ENCODE measurements at regions not wholly inside any gene's neighbourhood (a gene's known extent, or its start where the extent isn't known, plus 50 kb on each side); places are given as distances from the start of the nearest gene placed in this dataset.

DNA sequence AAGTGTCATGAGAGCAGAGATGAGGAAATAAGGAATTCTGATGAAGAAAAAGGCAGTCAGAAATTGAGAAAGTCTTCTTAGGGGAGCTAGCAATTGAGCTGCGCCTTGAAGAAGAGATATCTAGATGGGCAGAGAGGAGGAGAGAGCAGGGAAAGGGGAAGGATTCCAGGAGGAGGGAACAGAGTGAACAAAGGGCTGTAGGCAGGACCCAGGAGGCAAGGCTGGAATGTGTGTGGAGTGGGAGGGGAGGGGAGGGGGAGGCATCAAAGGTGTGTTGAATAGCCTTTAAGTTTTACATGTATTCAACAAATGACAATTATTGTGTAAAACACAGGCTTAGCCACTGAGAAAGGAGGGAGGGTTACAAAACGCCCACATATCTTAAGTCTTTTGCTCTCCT is 164.5 kb downstream of the TDRD15 start:
- DNase-seq = no peak

DNA sequence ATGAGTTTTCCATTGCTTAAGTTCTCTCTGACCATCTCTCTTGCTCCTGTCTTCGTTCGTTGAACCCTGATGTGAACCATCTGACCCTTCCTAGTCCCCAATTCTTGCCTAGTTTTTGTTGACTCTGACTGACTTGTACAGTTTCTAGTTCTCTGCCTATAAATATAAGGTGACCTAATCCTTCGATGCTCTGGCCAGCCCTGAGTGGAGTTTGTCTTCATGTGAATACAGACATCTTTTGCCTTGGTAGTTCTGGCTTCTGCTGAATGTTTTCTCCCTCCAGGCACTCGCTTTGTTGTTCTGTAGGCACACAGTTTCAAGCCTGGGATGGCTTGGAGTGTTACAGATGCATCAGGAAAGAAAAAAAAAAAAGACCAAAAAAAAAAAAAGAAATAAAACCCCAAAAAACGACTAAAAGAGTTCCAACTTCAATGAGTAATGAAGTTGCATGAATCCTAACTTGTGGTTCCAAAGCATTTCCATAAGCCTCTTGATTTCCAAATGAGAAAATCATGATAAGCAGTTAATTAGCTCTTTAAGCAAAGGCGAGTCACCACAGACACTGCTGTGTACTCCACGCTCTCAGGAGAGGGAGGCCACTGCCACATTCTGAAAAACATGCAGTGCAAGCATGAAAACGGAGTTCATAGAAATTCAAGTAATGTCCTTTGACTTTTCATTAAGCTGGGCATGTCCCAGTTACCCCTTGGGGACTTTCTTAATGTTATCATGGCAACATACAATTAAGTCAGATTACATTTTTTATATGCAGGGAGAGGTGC is 165.2 kb downstream of the TDRD15 start:
- DNase-seq = no peak

DNA sequence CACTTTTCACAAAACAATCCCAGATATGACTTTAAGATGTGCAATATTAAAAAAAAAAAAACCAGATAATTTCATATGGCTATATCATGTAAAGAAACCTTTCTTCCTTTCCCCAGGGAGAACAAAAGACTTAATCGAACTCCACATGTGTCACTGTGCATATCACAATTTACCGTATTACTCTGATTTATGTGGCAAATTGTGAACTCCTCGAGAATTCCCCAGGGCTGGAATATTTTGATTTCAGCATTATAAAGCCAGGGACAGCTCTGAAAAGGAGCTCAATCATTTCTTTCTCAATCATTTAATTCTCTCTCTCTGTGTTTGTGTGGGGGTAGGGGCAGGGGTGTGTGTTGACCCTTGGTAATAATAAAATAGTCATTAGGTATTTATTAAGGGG is 165.8 kb downstream of the TDRD15 start:
- DNase-seq = no peak

DNA sequence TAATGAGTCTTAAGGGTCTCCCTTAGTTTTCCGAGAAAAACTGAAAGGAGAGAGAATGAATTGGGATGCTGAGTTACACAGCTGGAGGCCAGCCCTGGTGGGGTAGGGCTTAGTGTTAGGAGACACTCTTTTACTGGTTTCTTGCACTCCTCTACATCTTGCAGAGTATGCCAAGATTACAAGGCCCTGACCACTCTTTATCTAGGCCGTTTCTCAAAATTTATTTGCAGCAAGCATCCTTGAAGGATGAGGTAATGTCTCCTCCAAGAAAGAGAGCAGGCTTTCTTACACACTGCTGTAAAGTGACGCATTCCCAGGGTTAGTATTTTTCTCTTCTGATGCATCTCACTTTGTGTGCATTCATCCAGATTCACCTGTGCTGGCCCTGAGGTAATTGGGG is 166.2 kb downstream of the TDRD15 start:
- DNase-seq = no peak

DNA sequence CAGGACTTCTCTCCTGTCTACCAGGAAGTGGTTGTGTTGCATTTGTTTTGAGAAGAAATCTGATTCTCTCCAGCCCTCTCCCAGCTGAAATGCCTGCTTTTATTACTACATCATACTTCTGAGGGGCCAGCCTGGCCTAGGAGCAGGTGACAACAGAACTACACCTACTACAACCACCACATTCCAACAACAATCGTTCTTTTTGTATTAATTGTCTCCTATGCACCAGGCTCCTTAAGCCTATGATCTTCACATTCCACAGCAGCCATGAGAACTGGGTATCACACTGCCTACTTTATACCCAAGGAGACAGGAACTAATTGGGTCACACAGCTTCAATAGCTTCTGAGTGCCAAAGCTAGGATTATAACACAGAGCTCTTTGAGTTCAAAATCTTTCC is 167.7 kb downstream of the TDRD15 start:
- DNase-seq = no peak

DNA sequence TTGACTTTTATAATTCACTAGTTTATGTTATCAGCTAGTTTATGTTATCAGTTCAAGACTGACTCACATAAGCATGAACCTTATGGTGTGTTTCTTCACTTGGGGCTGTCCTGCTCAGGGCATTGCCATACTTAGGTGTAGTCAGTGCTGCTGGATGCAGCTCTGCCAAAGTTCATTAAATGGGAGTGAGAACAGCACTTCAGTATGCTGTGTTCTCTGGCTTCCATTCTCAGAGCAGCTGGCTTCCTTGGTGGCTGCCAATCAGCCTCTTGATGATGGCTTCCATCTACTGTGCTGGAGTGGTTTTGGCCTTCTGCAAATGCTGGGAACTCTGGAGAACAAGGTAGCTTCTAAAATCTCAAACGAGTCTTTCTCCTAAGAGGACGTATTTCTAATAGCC is 170.7 kb downstream of the TDRD15 start:
- no peak for DNase-seq

DNA sequence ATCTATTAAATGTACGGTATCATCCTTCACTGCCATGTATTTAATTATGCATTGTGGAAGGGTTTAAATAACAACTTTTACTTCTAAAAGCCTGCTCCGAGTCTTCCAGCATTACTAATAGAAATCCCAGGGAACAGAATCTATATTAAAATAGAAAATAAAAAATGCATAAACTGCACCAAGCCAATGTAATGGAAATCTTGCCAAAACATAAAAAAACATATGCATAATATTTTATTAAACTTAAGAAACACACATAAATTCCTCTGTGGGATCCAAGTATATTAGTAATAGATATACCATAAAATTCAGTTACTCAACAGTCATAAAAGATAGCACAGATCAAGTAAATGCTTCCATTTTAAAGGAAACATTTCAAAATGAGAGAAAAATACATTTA is 175.6 kb downstream of the TDRD15 start:
- no peak for DNase-seq

DNA sequence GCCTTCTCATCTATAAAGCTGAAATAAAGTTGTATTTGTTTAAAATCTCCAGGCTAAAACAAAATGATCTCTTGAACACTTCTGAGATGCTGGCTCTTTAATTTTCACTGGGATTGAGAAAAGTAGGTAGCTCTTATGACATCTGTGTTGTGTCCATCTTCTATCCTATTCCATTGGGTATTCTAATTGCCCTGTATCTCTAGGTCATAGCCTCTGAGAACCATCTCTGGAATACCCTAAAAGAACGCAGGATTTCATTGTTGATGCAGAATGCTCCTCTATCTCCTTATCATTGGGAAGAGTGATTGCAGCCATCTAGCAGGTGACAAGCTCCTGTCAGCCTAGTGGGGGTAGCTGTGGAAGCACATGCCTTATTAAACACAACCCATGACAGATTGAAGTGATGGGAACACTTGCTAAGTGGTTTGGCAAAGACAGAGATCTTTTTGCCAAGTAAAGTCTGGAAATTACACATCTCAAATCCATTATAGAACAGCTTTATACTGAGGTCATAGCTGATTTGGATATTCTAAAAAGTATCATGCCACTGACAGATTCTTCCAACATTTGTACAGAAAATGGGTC is 178.2 kb downstream of the TDRD15 start:
- no peak for DNase-seq

DNA sequence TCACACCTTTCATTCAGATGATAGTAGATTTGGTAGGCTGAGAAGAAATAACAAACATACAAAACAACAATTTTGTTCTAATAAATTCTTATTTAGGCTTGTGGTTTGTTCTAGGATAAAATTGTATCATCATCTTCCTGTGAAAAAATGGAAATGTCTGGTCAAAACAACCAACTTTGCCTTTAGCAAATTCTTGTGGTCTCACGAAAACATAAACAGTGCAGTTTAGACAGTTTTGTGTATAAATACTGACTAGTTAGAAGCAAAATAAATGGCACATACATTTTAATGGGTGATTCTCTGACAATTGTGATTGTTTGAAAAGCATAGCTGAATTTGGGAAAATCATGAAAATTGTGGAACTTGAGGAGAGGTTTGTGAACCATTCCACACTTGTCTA is 180.1 kb downstream of the TDRD15 start:
- no peak for DNase-seq

DNA sequence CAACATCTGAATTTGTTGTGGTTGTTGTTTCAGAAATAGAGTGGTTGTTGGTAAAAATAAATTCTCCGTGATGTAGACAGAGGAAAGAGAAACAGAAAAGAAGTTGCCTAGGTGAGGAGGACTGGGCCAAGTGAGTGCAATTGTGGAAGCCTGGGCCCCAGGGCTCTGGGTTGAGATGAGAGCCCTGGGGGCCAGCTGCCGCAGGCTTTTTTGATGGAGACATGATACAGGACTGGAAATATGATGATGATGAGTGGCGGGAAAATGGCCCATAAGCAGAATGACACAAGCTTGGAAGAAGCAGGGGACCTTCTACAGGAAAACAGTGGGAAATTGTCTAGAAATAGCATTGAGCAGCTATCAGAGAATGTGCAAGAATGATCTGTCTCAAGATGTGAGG is 181.8 kb downstream of the TDRD15 start:
- DNase-seq = no peak

DNA sequence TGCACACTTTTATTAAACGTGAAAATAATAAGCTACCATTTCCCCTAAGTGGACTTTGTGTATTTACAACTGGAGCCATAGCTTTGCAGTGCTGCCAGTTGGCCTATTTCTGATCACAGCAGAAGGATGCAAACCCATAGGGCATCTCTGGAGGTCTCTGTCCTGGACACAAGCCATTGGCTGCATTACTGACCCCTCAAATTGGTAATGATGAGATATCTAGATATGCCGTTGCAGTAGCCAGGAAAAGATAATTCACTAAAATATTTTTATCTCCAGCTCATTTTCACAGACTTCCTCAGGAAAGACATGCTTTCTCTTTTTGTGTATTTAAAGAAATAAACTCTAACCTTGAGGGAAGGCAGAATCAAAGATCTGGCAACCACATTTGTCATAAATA is 182.5 kb downstream of the TDRD15 start:
- DNase-seq = no peak

DNA sequence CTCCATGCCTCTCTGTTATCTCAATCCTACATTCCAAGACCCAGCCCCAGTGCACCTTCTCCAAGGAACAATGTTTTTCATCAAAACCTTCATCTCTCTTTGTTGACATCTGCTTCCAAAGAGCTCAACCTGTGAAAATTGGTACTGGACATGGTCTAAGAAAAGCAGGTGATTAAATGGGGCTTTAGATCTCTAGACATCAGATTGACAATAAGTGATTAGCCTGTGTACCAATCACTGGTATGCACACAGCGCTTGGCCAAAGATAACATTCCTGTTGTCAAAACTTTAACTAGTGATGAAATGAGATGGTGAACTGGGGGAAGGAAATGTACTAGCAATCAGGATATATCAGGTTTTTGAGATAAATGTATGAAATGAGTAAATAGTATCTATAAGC is 183.3 kb downstream of the TDRD15 start:
- no peak for DNase-seq

DNA sequence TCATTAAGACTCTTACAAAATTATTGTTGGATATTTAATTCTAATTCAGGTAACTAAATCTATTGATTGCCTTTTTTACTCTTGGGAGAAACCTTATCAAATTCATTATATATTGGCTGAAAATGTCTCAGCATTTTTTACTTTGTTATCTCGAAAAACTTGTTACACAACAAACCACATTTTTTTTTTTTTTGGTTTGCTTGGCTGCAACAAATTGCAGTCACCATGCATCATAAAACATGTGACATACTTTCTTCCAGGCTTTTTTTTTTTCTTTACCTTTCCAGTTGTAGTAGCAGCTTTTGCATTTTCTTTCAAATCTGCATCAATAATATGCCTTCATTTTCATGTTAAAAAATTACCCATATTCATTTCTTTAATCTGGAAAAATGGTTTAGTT is 186.7 kb downstream of the TDRD15 start:
- DNase-seq = no peak

DNA sequence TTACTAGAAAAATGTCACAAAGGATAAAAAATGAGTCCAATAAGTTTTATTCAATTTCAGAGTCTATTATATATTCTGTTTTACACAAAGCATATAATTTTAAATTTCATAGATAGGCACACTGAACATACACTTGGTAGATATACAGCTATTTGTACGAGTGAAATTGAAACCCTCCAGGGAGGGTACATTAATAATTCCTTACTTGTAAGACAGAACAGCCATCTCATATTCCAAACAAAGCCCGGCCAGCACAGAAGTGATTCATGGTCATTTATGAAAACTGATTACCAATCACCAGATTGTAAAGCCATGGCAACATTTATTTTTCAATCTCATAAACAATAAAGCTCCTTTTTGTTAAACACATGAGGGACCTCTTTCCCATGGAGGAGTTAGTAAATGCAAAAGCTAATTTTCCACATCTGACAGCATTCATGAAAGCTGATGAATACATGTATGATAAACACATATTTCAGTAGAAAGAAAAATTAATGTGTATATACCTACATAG is 190.6 kb downstream of the TDRD15 start:
- no peak for DNase-seq

DNA sequence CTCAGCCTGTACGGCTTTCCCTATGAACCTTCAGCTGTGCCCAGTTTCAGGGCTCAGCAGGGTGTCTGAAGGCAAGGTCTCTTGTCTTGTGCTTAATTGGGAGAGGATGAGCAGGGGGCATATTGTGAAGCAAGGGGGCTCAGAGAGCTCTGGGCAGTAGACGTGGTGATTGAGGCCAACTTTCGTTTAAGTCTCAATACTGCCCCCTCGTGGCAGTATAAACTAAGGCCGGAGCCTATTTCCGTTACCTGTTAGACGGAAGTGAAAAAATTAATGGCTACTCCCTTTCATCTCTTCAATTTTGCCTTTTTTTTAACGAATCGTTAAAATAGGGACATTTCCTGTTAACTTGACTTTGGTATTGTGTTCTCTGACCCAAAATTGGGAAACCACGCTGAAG is 193.4 kb downstream of the TDRD15 start:
- DNase-seq = peak; percentile 30

DNA sequence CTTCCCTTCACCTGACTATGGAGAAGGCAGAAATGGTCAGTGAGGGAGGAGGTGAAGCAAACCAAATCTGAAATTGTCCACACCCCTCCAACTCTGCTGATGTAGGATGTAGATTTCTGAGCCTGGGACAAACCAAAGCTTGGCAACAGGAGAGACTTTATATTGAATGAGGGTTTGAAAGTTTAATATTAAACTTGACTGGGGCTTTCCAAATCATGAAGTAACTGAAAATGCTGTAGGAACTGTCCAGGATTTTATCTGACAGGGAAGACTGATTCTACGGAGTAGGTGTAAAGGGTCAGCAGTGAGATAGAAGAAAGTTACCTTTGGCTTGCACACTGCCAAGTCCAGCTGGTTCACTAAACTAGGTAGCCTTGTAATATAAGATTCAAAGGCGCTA is 194.5 kb downstream of the TDRD15 start:
- no peak for DNase-seq

DNA sequence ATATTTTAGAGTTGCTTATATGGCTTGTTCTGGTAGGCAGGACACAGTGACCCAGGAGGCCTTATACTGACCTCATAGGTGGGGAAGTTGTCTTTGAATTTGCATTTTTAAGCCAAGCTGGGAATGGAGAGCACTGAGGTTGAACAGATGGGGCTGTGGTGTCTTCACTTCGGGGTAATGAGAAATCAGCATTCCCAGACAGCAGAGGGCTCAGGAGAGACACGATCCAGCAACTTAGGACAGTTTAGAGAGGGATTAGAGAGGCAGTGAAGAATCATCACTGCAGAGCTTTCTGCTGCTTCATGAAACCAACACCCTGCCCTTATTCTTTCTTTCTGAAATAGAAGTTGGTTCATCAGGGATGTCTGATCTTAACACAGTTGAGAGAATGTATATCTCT is 202.4 kb downstream of the TDRD15 start:
- DNase-seq = no peak

DNA sequence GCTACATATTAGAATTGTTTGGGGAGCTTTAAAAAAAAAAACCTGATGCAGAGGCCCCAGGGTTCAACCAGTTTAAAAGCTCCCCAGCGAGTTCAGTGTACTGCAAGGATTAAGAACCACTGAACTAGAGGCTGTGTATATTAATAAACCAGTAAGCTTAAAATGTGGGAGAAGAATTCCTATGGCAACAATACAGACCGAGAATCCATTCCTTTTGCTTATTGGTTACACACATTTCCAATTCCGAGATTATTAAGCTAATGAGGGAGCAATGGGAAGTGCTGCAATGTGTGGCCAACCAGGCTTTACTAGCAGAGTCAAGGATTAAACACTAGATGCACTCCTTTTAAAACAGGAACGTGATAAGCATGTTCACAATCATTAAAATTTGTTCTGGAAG is 204.4 kb downstream of the TDRD15 start:
- DNase-seq = no peak

DNA sequence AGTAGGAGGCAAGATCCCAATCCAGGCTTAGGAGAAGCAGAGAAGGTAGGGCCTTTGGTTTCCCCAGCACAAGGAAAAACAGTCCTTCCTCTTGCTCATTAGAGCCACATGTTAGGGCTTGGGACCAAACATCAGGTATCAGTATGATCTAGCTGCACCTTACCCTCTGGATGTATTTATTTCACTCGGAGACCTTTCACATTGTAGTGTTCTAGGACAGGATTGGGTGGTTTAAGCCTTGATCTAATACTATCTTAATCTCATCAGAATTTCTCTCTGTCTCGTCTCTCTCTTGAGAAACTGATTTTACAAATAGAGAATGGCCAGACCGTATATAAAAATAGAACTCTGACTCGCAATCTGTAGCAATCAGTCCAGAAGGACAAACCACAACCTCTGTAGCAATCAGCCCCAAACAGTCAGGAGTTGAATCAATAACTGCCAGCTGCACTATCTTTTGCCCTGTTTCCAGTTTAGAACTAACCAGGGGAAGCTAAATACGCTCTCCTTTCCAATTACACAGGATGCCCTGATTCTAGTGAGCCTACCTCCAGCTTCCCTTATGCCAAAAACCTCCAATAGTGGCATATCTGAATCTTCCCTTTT is 207.1 kb downstream of the TDRD15 start:
- DNase-seq = no peak

DNA sequence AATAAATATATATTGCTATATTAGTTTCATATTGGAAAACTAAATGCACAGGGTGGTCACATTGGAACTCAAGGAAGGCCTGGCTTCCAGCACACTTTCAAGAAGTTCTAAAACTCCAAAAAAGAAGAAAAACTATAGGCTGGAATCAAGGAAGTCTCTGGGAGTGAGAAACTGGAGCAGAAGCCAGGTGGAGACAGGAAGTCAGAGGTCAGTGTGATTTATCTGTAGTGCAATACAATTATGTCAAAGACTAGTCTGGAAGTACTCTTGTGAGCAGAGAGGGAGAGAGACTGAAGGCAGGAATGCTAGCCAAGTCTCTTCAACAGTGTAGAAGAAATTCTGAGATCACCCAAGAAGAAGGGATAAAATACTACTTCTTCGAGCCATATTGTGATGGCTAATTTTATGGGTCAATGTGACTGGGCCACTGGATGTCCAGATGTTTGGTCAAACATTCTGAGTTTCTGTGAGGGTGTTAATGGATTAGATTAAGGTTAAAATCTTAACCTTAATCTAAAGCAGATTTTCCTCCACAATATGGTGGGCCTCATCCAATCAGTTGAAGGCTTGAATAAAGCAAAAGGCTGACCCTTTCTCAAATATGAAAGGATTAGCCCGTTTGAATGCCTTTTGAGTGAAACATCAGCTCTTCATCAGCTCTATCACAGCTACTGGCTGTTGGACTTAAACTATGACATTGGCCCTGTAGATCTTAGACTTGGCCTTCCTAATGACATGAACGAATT is 208.0 kb downstream of the TDRD15 start:
- DNase-seq = no peak

DNA sequence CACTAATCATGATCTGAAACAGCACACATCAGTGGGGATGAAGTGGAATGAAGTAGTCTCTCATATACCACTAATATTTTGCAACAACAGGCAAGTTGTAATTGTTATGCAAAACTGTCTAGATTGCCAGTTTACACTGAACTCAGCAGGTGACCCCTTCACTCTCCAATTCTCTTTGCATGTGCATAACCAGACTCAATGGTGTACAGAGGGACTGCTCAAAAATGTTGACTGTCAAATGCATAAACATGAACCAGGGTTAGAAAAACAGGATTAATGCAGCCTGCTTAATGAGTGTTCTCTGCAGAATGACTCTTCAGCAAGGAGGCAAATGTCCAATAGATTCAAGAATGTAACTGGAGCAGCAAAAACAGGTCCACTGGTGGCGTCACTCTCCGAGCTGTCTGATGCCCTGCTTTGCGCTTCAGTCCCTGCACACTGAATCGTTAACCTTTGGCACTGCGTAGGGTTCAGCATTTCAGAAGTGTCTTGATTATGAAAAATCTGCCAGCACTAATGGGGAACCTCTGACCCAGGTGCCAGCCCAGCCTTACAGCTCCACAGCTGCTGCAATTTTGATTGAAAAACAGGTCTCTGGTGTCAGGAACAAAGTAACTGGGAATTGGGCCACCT is 209.3 kb downstream of the TDRD15 start:
- peak; percentile 4 for DNase-seq

DNA sequence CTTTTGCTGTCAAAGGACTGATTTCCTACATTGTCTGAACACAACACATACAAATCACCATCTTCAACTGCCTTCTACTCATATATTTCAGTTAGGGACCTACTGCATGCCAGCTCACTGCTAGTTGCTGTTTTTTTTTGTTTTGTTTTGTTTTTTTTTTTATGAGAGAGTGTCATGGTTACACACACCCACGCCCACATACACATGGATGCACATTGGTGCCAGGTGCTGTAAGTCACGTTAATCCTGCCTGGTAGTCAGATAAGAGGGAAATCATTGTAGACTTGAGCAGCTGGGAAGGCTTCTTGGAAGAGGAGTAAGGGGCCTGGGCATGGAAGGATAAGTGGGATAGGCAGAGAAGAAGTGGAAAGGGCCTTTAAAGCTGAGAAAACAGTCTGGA is 209.9 kb downstream of the TDRD15 start:
- DNase-seq = peak; percentile 61

DNA sequence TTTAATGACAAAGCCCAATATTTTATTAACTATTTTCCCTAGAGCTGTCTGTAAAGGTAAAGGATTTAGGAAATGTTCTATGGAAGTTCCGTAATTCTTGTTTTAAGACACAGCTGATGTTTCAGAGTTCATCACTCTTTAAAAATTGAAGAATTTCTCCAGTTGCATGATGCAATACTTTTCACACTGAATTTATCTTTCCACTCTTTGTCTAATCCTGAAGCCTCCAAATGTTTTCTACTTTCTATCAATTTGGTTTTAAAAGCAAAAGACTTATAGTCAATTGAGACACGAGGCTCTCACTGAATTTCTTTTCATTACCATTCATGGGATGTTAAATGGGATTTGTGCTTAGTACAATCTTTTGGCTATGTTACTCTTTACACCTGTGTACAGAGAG is 223.2 kb downstream of the TDRD15 start:
- no peak for DNase-seq
